Endothelial cell of umbilical vein (primary cell): ENCODE measurements at regions not wholly inside any gene's neighbourhood (a gene's known extent, or its start where the extent isn't known, plus 50 kb on each side); places are given as distances from the start of the nearest gene placed in this dataset.

Source experiments
- BruUV-seq: library from RNA; stranded (reverse); fragments of 400-500 nt; replicated peaks from 2 replicates; lab custom pipeline; 2021; lab: Mats Ljungman, UMichigan
- CTCF ChIA-PET: fragments of 300-600, 350-600 bp; sonication (Branson Sonifier 250); formaldehyde crosslinking; loops from one replicate; lab custom pipeline; 2021; ENCODE audit warnings: antibody characterized with exemption, inconsistent platforms; lab: Charles Lee
- POLR2A ChIA-PET: fragments of 300-600, 350-600 bp; sonication (Branson Sonifier 250); formaldehyde crosslinking; loops from one replicate; lab custom pipeline; 2021; ENCODE audit warnings: antibody characterized with exemption, inconsistent platforms; lab: Charles Lee
- DNase-seq: peaks from one replicate; pipeline ENCODE4 v3.0.0-alpha.2; 2011; ENCODE audit warnings: low read depth, low spot score
- FAIRE-seq: peaks from 2 replicates; lab custom pipeline; 2011; peaks lifted over from hg19 to GRCh38; lab: Jason Lieb, UNC
- H2AFZ ChIP-seq: 2 replicates; pipeline ENCODE4 v1.6.0; 2012; ENCODE audit warnings: low read depth, low read length, control low read depth, inconsistent platforms
- H3K27ac ChIP-seq: 2 replicates; pipeline ENCODE4 v1.5.1; 2011; ENCODE audit warnings: low read depth, mild to moderate bottlenecking, control low read depth, low read length, moderate library complexity; ENCODE audit not compliant: insufficient read depth
- H3K27me3 ChIP-seq, 2 experiments: 2 replicates each; pipeline versions ENCODE4 v1.6.0 to v1.6.1; 2011; ENCODE audit warnings: low read length in 2 of 2, mixed read lengths in 1 of 2; ENCODE audit not compliant: control insufficient read depth in 2 of 2, insufficient read depth in 2 of 2
- H3K36me3 ChIP-seq, 2 experiments: 2 replicates in 1 of 2; 3 replicates in 1 of 2; pipeline ENCODE4 v1.5.1; 2011; ENCODE audit warnings: low read length in 2 of 2, mild to moderate bottlenecking in 1 of 2, moderate library complexity in 1 of 2; ENCODE audit not compliant: control insufficient read depth in 2 of 2, insufficient read depth in 2 of 2; ENCODE audit errors: extremely low read depth in 1 of 2
- H3K4me1 ChIP-seq: 3 replicates; pipeline ENCODE4 v1.5.1; 2011; ENCODE audit warnings: mild to moderate bottlenecking, low read length; ENCODE audit not compliant: control insufficient read depth, insufficient read depth; ENCODE audit errors: extremely low read depth
- H3K4me2 ChIP-seq: 2 replicates; pipeline ENCODE4 v1.6.1; 2011; ENCODE audit warnings: low read length, control low read depth, mixed read lengths; ENCODE audit not compliant: insufficient read depth
- H3K4me3 ChIP-seq, 3 experiments: fragments of 200-600 bp in 1 of 3; sonication (generic), shearing (Covaris generic) in 1 of 3; replicated peaks in 1 of 3; 2 replicates each; pipeline ENCODE4 v1.5.1; 2011 to 2016; ENCODE audit warnings: control low read depth in 3 of 3, low read length in 3 of 3, mild to moderate bottlenecking in 2 of 3, inconsistent platforms in 1 of 3, low read depth in 1 of 3, moderate library complexity in 1 of 3; ENCODE audit not compliant: insufficient read depth in 1 of 3
- H3K79me2 ChIP-seq: 2 replicates; pipeline ENCODE4 v1.6.0; 2012; ENCODE audit warnings: low read length, inconsistent platforms; ENCODE audit not compliant: control insufficient read depth, insufficient read depth
- H3K9ac ChIP-seq: replicated peaks from 2 replicates; pipeline ENCODE3; 2011; ENCODE audit warnings: low read length, control low read depth; ENCODE audit not compliant: insufficient read depth; ENCODE audit errors: extremely low read depth
- H3K9me1 ChIP-seq: replicated peaks from 3 replicates; pipeline ENCODE4 v1.6.0; 2011; ENCODE audit warnings: mild to moderate bottlenecking, low read length; ENCODE audit not compliant: control insufficient read depth, insufficient read depth; ENCODE audit errors: extremely low read depth
- H3K9me3 ChIP-seq: replicated peaks from 2 replicates; pipeline ENCODE4 v1.5.1; 2012; ENCODE audit warnings: low read length, inconsistent platforms; ENCODE audit not compliant: control insufficient read depth, insufficient read depth
- H4K20me1 ChIP-seq: replicated peaks from 2 replicates; pipeline ENCODE3; 2011; ENCODE audit warnings: mild to moderate bottlenecking, low read length; ENCODE audit not compliant: control insufficient read depth, insufficient read depth; ENCODE audit errors: extremely low read depth
- EZH2 ChIP-seq: IDR thresholded peaks from 2 replicates; pipeline ENCODE4 v1.6.1; 2012; ENCODE audit warnings: borderline replicate concordance, low read depth, mild to moderate bottlenecking, moderate library complexity, low read length, inconsistent platforms; ENCODE audit not compliant: severe bottlenecking
- FOS ChIP-seq: IDR thresholded peaks from 2 replicates; pipeline ENCODE4 v1.6.1; 2011; ENCODE audit warnings: mild to moderate bottlenecking, low read length, moderate library complexity, borderline replicate concordance; ENCODE audit not compliant: insufficient read depth
- JUN ChIP-seq: IDR thresholded peaks from 2 replicates; pipeline ENCODE4 v1.6.1; 2011; ENCODE audit warnings: borderline replicate concordance, low read depth; ENCODE audit not compliant: insufficient read length, insufficient read depth
- POLR2A ChIP-seq: IDR thresholded peaks from 2 replicates; pipeline ENCODE4 v1.6.1; 2012; ENCODE audit warnings: low read depth, mild to moderate bottlenecking, control low read depth, low read length
- POLR2AphosphoS5 ChIP-seq: IDR thresholded peaks from 2 replicates; pipeline ENCODE4 v1.6.1; 2012; ENCODE audit warnings: low read depth, mild to moderate bottlenecking, control low read depth, low read length, moderate library complexity; ENCODE audit not compliant: insufficient read depth
- dilution Hi-C: fragments of 300-500 bp; cut with MboI; formaldehyde crosslinking; loops from one replicate; pipeline ENCODE4 v1.15.0; 2019; ENCODE audit warnings: low sequenced_read_pairs; ENCODE audit not compliant: extremely low pct_ligation_motif_present
- intact Hi-C: fragments of 100-400 bp; cut with micrococcal nuclease; formaldehyde crosslinking; loops from one replicate; pipeline ENCODE4 v1.10.0; 2022
- TF ChIP-seq, protein P1 (sequence below), 2 donors: IDR thresholded peaks; 1 replicate in 1 of 2; 2 replicates in 1 of 2; pipeline ENCODE4 v1.5.1; 2011; ENCODE audit warnings: low read length in 2 of 2, mild to moderate bottlenecking in 2 of 2, moderate library complexity in 2 of 2, control low read depth in 1 of 2, inconsistent platforms in 1 of 2, low read depth in 1 of 2; ENCODE audit not compliant: insufficient read depth in 1 of 2; ENCODE audit errors: extremely low read depth in 1 of 2
- TF ChIP-seq, protein P2 (sequence below): IDR thresholded peaks from 2 replicates; pipeline ENCODE4 v1.6.1; 2011; ENCODE audit not compliant: insufficient read depth, insufficient read length

GRCh38 chr2:16152928-16153753 is 212.8 kb downstream of the MYCN start:
- no peaks in the 10 kb centered on the region for H4K20me1 ChIP-seq
- CTCF ChIA-PET, result no interaction called here
- H3K4me2 ChIP-seq, result no peak overlapping the region
- H3K9ac ChIP-seq, result no peak overlapping the region
- H3K4me3 ChIP-seq, result no peak overlapping the region
- H3K79me2 ChIP-seq, result no peaks in the 10 kb centered on the region
- H3K27ac ChIP-seq, result no peak overlapping the region
- POLR2A ChIA-PET, result no interaction called here
- dilution Hi-C loops, result no loop called here
- H3K9me3 ChIP-seq, result no peaks in the 10 kb centered on the region
- H3K9me1 ChIP-seq, result no peaks in the 10 kb centered on the region
- no TSS peak for BruUV-seq
- intact Hi-C loops, result no loop called here
- no peak for TF ChIP-seq POLR2AphosphoS5
- TF ChIP-seq POLR2A, result no peak
- no peak for TF ChIP-seq JUN
- no peak for TF ChIP-seq EZH2
- TF ChIP-seq FOS, result no peak
- TF ChIP-seq, protein P1, sequence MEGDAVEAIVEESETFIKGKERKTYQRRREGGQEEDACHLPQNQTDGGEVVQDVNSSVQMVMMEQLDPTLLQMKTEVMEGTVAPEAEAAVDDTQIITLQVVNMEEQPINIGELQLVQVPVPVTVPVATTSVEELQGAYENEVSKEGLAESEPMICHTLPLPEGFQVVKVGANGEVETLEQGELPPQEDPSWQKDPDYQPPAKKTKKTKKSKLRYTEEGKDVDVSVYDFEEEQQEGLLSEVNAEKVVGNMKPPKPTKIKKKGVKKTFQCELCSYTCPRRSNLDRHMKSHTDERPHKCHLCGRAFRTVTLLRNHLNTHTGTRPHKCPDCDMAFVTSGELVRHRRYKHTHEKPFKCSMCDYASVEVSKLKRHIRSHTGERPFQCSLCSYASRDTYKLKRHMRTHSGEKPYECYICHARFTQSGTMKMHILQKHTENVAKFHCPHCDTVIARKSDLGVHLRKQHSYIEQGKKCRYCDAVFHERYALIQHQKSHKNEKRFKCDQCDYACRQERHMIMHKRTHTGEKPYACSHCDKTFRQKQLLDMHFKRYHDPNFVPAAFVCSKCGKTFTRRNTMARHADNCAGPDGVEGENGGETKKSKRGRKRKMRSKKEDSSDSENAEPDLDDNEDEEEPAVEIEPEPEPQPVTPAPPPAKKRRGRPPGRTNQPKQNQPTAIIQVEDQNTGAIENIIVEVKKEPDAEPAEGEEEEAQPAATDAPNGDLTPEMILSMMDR (IDR thresholded peaks at IDR 0.05; ENCODE audit: extremely low read depth in 1 of 2, insufficient read depth in 1 of 2, low read depth in 1 of 2, low read length in 2 of 2), result no peak
- TF ChIP-seq, protein P2, sequence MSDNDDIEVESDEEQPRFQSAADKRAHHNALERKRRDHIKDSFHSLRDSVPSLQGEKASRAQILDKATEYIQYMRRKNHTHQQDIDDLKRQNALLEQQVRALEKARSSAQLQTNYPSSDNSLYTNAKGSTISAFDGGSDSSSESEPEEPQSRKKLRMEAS, result no peak
- no peaks in the 10 kb centered on the region for H3K27me3 ChIP-seq
- FAIRE-seq (no peak), DNase-seq (no peak)
- H2AFZ ChIP-seq, result no peak overlapping the region
- no peaks in the 10 kb centered on the region for H3K36me3 ChIP-seq
- H3K4me1 ChIP-seq, result no peaks in the 10 kb centered on the region
